Daoy (cell line): ENCODE measurements at regions not wholly inside any gene's neighbourhood (a gene's known extent, or its start where the extent isn't known, plus 50 kb on each side); places are given as distances from the start of the nearest gene placed in this dataset.
A peak's percentile ranks its signal among the peaks of the same experiment; 100 is the strongest.
"Not testable (repeated sequence)": the region's sequence is repeated elsewhere in the genome, so short reads cannot be mapped to it uniquely, and the experiment has no call there.

Experiments
- DNase-seq: peaks from one replicate; pipeline ENCODE4 v3.0.0-alpha.2; 2015; ENCODE audit warnings: low read depth

DNA sequence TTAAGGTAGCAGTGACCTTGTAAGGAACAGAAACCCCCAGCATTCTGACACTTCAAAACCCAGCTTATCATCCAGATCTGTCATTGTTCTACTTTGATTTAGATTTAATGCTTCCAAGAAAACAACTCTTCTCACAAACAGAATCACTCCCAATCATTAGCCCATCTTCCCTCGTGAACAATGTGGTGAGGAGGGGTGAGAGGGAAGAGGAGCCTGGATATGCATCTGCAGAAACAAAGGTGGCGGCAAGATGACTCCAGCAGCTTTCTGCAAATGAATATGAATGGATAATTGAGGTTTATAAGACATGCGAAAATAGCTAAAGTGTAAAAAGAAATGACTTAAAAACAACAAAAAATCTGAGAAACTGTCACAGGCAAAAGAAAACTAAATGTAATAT, 859.9 kb upstream of the SLC10A2 start:
- DNase-seq: no peak

DNA sequence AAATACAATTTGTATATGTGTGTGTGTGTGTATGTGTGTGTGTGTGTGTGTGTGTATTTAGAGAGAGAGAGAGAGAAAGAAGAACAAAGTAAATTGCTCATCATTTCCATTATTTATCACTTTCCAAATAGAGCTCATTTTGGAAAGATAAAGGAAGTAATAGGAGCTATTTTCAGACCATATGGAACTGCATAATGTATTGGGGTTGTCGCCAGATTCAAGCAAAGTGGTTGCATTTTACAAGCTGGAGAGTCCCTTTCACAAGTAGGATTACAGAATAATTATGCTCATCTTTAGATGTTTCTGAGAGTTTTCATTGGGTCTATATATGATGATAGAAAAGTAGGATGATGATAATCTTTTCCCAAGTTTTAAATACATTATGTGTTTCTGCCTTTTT, 842.7 kb upstream of the SLC10A2 start:
- no peak for DNase-seq

GRCh38 chr13:103908274-103908673, 842.1 kb upstream of the SLC10A2 start:
- no peak for DNase-seq

- DNase-seq: no peak
These were observed 837.6 kb upstream of the SLC10A2 start for GRCh38 chr13:103903790-103904189.

DNA sequence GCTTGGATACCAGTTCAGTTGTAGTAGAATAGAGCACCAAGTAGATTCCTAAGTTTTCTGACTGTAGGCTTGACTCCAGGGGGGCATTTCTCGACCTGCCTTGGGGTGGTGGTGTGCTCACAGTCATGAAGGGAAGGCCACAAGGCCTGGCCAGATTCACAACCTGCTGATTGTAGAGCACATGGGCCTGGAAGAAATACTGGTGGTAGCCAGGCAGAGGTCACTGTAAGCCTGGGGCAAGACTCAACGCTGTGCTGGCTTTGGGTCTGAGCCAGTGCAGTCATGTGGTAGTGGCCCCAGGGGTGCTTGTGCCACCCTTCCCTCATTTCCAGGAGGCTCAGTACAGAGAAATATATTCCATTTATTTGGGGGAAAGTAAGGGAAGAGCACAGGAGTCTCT, 832.3 kb upstream of the SLC10A2 start:
- no peak for DNase-seq

- DNase-seq: no peak
These were observed 829.8 kb upstream of the SLC10A2 start for GRCh38 chr13:103895835-103896531.

DNA sequence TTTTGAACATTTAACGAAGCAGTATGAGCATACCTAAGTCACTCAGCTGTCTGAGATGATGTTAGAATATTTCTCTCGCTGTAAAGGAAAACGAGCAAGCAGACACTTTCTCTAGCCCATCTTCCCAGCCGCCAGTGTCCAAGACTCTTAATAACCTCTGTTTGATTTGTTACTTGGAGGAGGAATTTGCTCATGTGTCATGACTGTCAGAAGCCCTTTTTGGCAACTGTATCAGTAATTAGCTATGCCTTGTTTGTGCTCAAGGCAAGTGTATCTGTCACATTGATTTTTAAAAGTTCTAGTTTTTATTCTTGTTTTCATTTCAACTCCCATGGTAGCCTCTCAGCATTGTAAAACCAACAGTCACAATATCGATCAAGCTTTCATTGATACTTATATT, 828.4 kb upstream of the SLC10A2 start:
- no peak for DNase-seq

DNA sequence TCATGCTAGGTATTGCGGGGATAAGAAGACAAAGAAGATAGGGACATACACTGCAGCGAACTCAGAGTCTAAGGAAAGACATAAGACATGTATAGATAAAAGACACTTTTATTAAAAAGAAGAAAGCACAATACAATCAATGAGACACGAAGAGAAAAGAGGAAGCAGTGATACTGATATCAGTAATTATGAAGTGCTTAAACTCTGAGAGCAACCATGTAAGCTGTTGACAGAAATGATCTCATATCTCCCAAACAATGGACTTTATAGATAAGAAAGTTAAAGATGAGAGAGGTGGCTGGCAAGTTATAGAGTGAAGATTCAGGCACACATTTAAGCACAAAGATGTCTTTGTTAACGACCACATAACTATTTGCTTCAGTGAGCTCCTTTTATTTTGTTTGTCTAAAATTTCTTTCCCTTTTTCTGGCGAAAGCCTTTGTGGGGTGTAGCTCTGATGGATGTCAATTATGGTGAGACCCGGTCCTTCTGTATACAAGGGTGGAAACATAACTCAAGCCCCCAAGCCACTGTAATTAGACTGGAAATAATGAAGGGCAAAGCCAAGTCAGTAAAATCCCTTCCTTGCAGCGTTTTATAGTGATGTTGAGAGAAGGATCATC, 818.0 kb upstream of the SLC10A2 start:
- no peak for DNase-seq

- peak; percentile 2 for DNase-seq
These were observed 817.5 kb upstream of the SLC10A2 start for GRCh38 chr13:103883698-103884097.

DNA sequence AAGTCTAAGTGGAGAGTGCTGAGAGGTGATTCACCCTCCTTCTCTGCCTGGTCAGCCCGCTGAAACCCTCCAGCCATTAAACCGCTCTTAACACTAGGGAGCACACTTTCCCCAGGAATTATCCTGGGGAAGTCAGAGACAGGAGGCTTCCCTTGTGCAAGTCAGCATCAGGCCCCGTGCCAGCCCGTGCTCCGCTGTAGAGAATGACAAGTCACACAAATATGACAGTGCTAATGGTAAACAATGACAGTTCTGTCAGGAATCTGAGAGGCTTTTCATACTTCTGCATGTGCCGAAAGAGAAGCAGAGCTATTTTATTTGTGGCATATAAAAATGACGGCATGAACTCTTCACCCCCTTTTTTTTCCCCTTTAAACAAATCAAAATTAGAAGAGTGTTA, 816.9 kb upstream of the SLC10A2 start:
- DNase-seq: peak; percentile 88

DNA sequence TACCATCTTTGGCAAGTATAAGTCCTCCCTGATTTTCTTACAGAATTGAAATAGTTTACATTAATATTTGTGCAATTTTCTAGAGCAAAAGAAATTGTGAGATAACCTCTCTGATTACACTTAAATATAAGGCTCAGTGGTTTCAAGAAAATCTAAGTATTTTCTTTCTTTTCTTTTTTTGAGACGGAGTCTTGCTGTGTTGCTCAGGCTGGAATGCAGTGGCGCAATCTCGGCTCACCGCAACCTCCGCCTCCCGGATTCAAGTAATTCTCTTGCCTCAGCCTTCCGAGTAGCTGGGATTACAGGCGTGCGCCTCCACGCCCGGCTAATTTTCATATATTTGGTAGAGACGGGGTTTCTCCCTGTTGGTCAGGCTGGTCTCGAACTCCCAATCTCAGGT, 813.9 kb upstream of the SLC10A2 start:
- DNase-seq: not testable (repeated sequence)

DNA sequence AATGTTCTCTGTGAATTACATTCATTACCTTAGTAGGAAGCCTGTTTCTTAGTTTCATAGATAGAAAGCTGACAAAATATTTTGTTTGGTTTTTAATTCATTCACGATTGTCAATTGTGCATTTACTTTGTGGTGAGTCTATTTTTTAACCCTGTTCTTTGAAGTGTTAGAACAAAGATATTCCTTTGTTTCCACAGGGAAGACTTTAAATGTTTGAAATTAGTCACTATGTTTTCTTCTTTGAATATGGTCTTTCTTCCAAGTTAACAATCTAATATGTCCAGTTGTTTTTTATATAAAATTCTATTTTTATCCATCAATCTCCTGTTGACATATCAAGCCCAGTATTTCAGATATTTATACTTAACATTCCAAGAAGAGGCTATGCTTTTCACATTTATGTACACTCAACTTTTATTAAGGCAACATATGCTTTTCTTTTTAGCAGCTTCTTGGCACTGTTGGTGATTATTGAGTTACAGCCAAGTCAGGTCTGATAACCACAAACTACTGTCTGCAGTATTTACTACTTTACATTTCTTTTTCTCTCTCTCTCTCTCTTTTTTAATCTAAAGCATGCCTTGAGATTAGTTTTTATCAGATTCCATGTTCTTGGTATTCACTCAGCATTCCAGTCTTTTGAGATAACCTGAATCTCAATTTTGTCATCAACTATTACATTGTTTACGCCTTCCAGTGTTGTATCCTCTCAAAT, 812.8 kb upstream of the SLC10A2 start:
- no peak for DNase-seq

- peak; percentile 20 for DNase-seq
These were observed 810.4 kb upstream of the SLC10A2 start for GRCh38 chr13:103876571-103876970.

GRCh38 chr13:103873725-103874124, 807.5 kb upstream of the SLC10A2 start:
- no peak for DNase-seq

- no peak for DNase-seq
These were observed 799.8 kb upstream of the SLC10A2 start for GRCh38 chr13:103866048-103866447.

GRCh38 chr13:103862525-103862924, 796.3 kb upstream of the SLC10A2 start:
- DNase-seq: no peak

DNA sequence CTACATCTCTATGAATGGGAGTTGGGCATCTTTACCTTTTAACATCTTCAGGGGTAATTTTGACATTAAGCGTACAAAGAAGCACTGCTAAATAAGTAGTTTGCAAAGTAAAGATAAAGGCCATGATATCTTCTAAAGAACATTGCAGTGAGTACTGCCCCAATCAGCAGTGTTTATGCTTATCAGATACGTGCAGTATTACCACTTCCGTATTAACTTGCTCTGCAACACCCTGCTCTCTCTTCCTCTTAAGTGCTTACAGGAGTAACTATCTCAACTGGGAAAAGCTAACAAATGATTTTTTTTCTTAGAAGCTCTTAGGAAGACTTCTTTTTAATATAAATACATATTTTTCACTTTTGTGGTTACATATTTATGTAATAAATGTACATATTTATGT, 793.7 kb upstream of the SLC10A2 start:
- DNase-seq: no peak

- no peak for DNase-seq
These were observed 785.8 kb upstream of the SLC10A2 start for GRCh38 chr13:103852036-103852435.

- no peak for DNase-seq
These were observed 778.3 kb upstream of the SLC10A2 start for GRCh38 chr13:103844471-103844870.

DNA sequence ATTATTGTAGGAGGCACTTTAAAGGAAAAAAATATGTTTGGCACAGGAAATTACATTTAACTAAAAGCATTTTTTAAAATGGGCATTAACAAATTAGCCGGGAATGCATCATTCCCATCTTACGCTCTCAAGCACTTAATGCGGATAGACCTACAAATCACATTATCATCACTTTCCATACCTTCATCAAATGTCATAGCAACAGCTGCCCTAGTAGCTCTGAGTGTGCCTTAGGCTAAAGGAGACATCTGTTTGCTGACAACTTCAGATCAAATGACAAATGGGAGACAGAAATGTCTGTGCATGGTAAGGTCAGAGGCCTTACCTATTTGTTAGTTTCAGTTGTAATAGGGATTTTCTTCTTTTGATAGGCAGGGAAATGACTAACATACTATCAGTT, 773.2 kb upstream of the SLC10A2 start:
- DNase-seq: no peak

DNA sequence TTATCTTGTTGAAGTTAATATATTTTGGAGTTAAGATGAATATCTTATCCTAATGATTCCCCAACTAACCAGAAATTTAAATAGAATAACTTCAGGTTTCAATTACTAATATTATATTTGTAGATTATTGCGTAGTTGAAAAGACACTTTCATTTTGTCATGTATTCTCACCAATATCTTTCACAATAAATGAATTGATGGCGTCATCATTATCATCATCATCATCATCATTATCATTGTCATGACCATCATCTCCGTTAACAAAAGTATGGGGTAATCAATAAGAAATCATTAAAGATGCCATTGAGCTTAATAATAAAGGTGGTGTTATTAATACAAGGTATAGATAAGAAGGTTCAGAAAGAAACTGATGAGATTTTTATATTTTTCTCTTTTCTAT, 768.8 kb upstream of the SLC10A2 start:
- DNase-seq: no peak

- DNase-seq: no peak
These were observed 767.2 kb upstream of the SLC10A2 start for GRCh38 chr13:103833294-103833852.

DNA sequence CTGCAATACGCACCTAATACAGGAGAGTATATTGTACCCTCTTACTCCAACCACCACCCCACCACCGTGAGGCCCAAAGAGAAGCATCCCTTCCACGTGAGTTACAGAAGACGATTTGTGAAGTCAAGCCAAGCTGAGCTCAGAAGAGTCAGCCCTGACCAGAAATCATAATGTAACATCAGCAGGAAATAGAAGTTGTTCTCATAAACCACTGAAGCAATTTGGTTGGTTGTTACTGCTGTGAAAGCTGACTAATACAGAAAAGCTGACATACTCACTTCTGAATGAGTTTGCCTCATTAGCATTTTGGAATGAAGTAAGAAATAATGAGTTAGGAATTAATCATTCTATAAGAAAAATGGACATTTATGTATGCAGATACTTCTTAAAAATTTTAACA, 749.4 kb upstream of the SLC10A2 start:
- DNase-seq: peak; percentile 9
